ENCODE measurements at regions not wholly inside any gene's neighbourhood (a gene's known extent, or its start where the extent isn't known, plus 50 kb on each side); places are given as distances from the start of the nearest gene placed in this dataset.

DNA sequence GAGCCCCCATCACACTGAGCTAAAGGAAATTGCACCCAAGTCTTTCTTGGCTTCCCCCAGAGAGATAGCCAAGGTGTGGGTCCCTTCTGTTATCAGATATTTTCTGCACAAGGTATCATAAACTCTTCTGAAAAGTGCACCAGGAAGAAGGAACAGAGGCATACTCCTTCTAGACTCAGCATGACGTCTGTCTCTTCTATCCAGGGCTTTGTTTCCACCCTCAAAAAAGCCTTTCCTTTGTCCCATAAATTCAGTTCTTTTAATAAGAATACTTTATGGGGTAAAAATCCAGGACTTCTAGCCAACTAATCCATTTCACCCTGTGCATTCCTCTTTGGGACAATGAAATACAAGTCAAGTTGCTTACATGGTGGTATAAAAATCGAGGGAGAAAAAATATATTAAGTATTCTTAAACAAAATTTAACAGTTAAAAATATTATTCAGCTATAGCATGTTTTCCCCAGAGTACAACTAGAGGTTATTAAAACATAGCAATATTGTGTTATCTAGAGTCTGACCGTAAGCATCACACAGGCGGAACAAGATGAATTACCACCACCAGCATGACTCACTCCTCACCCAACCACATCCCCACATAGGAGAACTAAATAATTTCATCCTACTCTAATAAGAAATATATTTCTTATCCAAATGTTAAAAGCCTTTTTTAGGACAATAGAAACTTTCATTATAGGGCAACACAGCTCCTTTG lies 79.9 kb upstream of the GPC6 start:
- peak; percentile 13 to 29 for DNase-seq

DNA sequence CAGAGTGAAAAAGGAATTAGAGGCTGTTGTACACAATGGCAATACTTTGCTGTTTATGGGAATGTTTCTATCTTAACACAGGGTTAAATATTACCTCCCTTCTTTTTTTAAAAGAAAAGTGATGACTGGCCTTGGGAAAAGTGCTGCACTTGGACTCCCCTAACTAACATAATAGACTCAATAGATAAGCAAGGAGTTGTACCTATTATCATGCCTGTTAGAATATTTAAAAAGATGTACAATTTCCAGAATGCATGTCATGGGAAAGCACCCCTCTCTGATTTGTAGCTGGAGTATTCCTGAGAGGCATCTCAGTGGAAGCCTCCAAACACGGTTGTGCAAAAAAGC lies 79.3 kb upstream of the GPC6 start:
- no peak for DNase-seq

DNA sequence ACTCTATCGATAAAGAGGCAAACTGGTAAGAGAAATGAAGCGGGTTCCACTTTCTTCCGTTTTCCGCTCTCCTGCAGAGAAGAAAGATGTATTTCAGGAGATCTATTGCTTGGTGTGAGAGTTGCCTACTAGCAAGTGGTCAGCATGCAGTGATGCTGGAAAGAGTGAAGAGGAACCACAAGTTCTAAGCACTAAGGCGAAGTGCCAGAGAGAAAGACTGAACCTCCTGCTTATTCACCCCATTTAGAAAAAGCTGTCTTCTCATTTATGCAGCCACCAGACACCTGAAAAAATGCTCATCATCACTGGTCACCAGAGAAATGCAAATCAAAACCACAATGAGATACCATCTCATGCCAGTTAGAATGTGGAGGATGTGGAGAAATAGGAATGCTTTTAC lies 78.7 kb upstream of the GPC6 start:
- no peak for DNase-seq

DNA sequence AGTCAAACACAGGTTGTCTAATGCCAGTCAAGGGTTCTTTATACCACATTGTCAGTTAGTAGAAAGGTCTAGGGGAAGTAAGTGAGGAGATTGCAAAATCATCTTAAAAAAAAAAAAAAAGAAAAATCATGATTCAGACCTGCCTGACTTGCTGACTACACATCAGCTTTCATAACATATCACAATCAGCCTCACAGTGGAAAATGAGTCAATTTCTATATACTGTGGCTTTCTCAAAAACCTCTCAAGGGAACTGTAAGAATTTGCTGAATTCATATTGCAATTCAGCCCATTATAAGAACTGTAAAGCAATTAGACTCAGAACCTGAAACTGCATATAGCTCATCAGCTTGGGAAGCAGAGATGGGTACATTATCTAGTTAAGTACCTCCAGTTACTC lies 75.3 kb upstream of the GPC6 start:
- DNase-seq, result peak; percentile 84 to 85

DNA sequence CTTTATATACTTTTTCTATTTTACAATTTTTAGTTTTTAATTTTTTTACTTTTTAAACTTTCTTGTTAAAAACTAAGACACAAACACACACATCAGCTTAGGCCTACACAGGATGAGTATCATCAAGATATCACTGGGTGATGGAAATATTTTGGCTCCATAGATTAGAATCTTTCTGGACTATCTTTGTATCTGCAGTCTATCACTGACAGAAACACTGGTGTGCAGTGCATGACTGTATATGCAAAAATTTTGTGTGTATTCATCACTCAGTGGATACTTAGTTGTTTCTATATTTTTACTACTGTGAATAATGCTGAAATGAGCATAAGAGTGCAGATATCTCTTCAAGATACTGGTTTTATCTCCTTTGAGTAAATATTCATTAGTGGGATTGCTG lies 68.0 kb upstream of the GPC6 start:
- no peak for DNase-seq

DNA sequence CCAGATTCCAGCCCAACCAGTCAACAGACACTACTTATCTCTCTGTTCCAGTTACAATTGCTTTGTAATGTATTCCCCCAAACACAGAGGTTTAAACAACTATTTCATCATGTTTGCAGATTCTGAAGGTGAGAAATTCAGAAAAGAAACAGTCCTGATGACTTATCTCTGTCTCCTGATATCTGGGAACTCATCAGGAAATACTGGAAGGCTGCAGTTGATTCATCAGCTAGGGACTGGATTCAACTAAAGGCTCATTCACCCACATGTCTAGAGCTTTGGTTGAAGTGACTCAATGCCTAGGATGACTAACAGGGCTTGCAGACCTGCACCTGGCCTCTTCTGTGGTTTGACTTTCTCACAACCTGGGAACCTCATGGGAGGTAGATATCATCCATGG lies 56.6 kb upstream of the GPC6 start:
- no peak for DNase-seq

DNA sequence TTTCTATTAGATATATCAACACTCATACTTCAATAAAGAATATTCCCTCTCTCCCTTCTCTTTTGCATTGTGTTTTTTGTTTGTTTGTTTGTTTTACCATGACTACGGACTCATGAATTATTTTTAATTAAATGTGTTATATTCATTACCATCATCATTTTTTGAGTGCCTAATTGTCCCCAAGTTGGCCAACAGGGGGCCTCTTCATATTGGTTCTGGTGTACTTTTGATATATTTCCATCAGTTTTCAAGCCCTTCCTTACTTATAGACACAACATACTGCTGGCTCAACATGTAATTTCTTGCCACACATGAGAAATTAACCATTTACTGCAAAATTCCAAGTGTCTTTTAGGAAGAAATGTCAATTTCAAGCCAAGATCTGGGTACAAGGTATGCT lies 54.5 kb upstream of the GPC6 start:
- DNase-seq, result peak in 1 of 2 experiments; percentile 31

DNA sequence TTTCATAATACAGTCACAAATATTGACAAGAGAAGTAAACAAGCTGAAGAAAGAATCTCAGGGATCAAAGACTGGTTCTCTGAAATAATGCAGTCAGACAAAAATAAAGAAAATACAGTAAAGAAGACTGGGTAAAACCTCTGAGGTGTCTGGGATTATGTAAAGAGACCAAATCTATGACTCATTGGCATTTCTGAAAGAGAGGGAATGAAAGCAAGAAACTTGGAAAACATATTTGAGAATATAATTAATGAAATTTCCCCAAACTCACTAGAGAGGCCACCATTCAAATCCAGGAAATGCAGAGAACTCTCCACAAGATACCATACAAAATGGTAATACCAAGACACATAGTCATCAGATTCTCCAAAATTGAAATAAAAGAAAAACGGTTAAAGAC lies 53.0 kb upstream of the GPC6 start:
- no peak for DNase-seq

DNA sequence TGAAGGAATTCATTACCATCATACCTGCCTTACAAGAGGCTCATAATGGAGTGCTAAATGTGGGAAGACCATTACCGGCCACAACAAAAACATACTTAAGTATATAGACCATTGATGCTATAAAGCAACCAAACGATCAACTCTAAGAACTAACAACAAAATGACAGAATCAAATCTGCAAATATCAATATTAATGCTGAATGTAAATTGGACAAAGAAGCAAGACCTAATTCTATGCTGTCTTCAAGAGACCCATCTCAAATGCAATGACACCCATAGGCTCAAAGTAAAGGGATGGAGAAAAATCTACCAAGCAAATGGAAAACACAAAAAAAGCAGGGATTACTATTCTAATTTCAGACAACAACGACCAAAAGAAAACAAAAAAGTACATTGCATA lies 52.3 kb upstream of the GPC6 start:
- DNase-seq, result no peak
